HG03432 (cell line): ENCODE measurements at regions not wholly inside any gene's neighbourhood (a gene's known extent, or its start where the extent isn't known, plus 50 kb on each side); places are given as distances from the start of the nearest gene placed in this dataset.
A peak's percentile ranks its signal among the peaks of the same experiment; 100 is the strongest.
"Not testable (repeated sequence)": the region's sequence is repeated elsewhere in the genome, so short reads cannot be mapped to it uniquely, and the experiment has no call there.

Experiments
- ATAC-seq: cut with Tn5 transposase; IDR thresholded peaks from one replicate; pipeline ENCODE4 v1.9.1; 2021; ENCODE audit warnings: mild to moderate bottlenecking, moderate library complexity; ENCODE audit not compliant: unreplicated experiment

DNA sequence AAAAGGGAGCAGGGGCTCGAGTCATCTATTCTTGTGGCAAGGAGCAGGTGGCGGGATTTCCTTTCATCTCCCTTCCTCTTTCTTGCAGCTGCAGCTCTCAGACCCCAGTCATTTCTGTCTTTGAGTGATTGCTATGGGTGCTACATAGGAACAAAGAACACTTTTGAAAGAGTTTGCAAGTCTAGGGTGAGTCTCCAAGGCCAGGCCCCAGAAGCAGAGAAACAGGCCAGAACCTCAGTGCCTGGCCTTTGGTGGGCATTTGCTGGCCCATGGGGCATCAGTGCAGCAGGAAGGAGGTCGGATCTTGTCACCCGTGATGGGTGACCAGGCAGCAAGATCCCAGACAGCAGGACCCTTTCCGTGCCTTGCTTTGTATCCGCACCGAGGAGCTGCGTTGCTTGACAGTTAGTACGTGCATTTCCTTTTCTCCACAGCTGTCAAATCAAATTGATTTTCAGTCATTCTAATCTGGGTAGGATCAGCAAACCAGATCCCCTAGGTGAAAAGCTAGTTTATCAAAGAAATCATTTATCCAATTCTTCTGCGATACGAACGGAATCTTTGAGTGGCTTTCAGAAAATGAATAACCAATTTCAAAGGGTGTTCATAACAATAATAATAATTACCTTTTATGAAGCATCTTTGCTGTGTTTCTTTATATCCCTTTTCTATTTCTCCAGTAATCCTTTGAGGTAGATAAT is 244.6 kb upstream of the MAF start:
- peak; percentile 89 for ATAC-seq

DNA sequence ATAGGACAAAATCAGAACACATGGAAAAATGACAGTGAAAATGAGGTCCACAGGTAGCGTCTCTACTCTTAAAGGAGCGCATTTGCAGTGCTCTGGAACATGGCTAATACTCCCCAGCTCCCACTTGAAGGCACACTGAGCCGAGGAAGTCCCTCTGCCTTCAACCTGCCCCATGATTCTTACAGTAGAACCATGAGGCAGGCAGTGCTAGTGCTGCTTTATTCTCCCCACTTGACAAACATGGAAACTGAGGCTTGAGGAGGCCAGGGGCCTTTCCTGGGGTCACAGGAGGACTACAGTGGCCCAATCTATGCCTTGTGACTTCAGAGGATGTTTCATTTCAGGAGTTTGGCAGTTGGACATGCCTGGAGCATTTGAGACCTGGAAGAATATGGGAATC is 244.1 kb upstream of the MAF start:
- no peak for ATAC-seq

DNA sequence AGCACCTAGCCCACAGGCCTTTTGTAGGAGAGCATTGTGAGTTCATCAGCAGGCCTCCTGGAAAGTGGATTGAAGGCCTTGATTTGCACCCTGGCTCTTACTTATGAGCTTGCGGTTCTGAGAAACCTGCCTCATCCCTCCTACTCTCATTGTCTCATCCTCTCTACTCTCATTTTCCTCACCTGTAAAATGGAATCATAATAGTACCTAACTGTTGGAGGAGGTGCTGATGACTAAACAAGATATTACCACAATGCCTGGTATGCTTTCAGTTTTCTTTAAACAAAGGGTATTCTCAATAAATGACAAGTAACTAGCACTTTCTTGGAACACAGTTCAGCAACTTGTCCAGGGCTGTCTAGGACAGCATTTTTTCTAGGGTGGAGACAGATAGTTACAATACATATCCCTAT is 243.1 kb upstream of the MAF start:
- no peak for ATAC-seq

DNA sequence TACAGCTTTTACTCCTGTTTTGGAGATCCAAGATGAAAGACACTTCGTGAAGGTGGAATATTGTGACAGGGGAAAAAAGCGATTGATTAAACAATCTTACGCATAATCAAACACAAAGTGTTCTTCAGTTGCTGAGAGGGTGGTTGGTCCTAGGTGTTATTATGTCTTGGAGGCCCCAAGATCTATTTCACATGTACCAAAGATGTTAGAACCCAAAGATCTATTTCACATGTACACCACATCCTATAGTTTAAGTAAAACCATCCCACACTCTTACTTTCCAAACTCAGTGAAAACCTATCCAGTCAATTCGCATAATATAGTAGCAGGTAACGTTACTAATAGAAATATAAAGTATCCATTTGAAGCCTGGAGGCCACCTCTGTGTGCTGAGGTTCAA is 242.6 kb upstream of the MAF start:
- no peak for ATAC-seq

DNA sequence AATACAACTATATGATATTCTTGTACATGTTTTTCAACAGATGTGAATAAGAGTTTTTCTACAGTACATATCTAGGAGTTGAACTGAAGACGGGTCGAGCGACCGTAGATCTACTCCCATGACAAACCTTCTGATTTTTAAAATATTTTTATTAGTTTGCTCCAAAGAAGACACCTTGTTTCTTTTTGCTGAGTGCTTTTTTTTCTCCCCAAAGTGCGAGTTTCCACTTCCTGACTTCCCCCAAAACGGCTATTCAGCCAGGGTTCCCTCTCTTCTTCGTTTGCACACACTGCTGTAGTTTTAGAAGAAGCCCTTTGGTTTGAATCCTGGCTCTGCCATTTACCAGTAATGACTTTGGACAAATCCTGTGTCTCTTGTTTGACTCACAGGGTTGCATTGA is 241.7 kb upstream of the MAF start:
- no peak for ATAC-seq

DNA sequence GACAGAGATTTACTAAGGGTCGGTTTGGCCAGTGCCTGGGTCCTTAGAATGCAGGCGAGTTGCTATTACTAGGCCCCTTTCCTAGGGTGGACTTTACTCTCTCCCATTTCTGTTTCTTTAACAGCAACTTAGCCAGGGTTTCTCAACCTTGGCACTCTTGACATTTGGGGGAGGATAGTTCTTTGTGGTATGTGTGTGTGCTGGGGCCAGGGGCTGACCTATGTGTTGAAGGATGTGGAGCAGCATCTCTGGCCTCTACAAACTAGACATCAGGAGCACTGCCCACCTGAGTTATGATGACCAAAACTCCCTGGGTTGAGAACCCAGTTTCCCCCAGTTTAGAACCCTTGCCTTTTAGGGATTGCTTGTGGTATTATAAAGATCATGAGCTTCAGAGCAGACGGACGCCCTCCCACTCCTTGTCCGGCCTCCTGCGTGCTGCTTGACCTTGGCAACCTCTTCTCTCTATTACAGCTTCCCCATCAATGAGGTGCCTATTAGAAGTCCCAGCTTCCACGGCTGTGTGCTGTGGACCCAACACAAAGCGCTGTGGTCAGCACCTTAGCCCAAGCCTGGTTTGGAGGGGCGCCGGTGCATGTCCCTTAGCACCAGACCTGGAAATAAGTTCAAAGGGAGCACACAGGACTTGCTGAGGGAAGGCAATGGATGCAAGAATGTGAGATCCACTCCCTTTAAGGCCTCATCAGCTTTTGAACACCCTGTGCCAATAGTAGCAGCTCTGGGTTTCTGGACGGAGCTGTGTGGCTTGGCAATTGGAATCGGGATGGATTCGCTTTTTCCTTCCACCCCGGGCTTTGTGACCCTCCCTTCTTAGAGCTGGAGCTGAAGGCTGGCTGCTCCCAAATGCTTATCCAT is 239.2 kb upstream of the MAF start:
- no peak for ATAC-seq

DNA sequence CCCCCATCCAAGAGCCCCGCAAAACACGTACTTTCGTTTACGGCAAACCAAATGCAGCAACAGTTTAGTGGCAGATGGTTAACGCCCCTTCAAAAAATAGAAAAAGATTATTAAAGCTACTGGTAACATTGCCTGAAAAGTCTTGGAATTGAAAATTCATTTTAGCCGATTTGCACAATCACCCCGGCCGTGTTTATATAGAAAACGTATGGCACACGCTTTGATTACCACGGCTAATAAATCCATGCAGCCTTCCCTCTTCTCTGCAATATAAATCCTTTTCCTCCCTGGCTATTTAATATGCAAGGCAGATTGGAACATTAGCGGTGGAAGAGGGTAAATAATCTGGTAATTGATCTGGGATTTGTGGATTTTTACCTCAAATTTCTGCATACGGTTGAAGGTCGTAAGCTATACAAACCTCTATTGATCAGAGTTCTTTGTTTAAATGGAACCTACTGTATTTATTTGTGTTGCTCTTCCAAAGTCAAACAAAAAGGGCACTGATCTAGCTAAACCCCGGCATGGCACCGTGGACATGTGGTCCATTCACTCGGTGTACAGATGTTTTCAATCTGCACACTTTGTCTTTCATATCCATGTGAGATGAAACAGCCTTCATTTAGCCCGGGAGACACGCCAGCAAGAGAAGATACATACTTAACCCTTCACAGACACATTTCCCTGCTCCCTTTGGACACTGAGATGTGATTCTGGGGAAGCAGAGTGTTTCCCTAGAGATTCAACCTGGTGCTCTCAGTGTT is 238.1 kb upstream of the MAF start:
- no peak for ATAC-seq

DNA sequence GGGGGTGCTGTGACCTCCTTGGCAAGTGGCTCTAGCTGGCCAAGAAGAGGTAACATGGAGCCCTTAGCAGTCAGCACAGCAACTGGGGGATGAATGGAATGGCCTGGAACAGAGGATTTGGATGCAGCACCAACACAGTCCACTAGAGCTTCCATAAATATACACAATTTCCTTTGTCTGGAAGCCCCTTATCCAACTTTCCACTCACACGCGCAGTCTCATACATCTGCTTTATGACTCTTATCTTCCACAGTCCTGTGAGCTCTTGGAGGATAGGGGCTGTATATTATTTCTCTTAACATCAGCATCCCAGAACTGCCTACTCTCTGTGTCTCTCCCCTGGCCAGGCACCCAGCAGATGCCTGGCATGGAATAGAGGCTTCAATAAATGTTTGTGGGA is 235.6 kb upstream of the MAF start:
- ATAC-seq, result no peak

DNA sequence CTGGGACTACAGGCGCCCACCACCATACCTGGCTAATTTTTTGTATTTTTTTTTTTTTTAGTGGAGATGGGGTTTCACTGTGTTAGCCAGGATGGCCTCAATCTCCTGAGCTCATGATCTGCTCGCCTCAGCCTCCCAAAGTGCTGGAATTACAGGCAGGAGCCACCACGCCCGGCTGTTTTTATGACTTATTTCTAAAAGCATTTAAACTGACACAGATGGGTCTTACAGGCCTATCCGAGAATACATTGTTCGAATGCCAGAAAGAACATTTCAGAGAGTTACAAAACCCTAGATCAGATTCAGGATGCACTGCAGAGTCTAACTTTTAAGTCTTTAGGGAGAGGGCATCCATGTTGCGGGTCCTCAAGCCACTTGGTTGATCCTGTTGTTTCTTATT is 234.7 kb upstream of the MAF start:
- no peak for ATAC-seq

DNA sequence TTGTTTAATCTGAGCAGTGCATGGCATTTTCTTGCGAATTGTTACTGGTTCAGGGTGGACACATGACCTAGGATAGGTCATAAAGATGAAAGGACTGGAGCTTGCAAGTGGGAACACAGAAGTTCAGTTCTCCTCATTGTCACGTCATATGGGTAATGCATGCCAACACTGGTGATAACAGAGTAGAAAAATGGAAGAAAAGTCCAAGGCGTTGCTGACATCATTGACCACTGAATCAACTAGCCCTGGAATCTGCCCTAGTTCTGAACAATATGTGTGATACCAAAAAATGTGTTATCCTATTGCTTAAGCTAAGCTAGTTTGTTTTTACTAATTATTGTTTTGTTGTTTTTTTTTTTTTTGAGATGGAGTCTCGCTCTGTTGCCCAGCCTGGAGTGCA is 234.2 kb upstream of the MAF start:
- no peak for ATAC-seq

DNA sequence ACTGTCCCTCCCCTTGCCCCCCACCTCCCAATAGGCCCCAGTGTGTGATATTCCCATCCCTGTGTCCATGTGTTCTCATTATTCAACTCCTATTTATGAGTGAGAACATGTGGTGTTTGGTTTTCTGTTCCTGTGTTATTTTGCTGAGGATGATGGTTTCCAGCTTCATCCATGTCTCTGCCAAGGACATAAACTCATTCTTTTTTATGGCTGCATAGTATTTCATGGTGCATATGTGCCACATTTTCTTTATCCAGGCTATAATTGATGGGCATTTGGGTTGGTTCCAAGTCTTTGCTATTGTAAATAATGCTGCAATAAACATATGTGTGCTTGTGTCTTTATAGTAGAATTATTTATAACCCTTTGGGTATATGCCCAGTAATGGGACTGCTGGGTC is 233.5 kb upstream of the MAF start:
- not testable (repeated sequence) for ATAC-seq

DNA sequence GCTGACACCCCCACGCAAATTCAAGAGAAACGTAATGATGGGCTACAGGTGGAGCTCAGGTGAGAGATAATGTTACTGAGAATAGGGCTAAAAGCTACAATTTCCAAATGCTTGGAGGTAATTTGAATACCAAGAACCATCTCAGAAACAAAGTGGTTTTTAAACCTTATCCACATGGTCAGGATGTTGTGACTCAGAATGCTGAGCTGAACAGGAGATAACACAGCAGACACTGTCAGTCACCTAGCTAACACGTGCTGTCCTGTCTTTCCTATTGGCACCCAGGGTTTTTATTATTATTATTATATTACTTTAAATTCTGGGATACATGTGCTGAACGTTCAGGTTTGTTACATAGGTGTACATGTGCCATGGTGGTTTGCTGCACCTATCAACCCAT is 233.0 kb upstream of the MAF start:
- no peak for ATAC-seq

DNA sequence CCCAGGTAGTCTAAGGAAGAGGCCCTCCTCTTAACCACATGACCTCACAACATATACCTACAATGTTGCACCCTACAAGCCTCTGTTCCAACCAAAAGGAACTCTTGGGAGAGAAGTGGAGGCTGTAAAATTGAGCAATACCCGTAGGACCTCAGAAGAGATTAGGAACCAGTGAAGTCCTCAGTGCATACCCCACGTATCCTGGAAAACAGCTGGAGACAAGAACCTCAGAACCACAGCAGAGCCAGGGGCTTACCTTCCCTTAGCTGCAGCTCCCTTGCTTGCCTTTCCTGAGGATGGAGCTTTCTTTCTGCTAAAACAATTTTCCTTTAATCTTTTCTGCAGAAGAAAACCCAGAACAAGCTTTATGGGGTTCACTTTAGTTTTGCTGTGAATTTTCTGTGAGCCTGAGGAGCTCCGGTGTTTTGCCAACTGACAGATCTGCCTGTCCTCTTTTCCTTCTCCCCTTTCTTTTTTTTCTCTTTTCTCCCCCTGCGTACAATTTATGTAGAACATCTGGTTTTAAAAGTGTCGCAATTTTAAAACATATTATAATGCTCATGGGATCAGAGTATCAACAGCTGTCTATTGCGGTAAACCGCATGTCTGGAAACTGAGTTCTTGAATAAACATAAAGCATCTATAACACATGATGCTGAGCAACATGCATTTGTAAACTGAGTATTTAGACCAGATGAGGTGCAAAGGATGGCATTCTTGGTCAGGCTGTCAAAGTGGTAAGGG is 226.4 kb upstream of the MAF start:
- no peak for ATAC-seq

DNA sequence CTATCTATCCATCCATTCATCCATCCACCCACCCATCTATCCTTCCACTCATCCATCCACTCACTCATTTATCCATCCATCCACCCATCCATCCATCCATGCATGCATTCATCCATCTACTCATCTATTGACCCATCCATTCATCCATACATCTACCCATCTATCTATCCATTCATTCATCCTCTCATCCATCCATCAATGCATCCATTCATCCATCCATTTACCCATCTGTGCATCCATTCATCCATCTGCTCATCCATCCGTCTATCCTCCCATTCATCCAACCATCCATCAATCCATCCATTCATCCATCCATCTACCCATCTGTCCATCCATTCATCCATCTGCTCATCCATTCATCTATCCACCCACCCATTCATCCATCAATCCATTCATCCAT is 224.5 kb upstream of the MAF start:
- ATAC-seq, result no peak

DNA sequence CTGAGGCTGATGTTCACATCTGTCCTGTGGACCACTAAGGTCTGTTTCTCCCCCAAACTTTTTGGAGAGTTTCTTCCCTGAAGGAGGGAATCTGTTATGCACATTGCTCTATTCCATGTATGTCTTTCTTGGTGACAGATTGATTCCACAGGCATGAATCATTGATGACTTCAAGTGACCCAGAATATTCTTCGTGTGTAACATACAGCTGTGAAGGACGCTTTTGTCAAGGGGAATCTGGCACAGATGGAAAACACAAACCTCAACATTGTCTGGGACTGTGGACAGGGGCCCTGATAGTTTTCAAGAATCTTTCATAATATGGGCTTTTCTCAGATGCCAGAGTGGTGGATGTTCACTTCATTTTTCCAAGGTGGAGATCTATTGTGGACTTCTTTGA is 223.1 kb upstream of the MAF start:
- ATAC-seq, result no peak

DNA sequence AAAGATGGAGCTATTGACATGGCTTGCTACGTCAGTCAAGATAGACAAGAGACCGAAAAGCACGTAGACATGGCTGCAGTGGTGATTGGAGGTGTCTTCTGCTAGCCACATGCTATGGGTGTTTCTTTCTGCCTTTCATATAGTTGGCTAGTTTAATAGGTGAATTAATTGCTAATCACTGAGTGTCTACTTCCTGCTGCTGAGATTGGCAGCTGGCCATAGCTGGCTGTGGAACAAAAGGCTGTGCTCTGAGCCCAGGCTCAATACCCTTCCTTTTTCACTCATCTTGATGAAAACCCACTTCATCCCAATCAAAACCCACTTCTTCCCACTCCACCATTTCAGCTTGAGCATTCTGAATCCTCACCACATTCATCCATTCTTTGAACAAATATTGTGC is 221.4 kb upstream of the MAF start:
- no peak for ATAC-seq

DNA sequence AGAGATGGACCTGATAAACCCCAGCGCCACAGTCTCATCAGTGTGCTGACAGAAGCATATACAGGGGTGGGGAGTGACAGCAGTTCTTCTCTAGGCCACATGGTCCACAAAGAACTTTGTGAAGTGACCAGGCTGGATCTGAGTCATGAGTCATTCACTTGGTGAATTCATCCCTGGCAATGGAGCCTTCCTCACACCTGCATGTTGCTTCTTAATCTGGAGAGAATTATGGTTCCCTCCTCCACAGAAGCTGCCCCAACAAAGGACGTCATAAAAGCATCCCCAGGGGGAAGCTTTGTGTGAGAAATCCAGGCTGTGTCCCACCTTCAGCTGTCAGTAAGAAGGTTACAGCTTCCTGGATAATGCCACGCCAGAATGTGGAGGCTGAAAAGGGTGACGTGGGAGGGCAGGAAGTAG is 215.6 kb upstream of the MAF start:
- no peak for ATAC-seq

DNA sequence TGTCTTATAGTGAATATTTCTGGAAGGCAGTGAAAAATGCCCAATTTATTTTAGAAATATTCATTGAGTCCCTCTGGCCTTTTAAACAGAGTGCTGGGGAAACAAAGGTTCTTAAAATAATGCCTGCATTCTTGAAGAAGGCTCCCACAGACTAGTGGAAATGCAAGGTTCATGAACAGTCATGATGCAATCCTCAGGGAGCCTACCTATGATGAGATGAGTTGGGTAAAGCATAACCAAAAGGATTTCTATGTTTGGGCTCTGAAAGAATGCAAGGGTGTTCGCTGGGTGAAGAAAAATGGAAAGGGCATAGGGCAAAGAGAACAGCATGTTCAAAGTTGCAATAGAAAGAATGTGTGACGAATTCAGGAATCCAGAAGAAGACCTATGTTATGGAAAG is 214.5 kb upstream of the MAF start:
- no peak for ATAC-seq

DNA sequence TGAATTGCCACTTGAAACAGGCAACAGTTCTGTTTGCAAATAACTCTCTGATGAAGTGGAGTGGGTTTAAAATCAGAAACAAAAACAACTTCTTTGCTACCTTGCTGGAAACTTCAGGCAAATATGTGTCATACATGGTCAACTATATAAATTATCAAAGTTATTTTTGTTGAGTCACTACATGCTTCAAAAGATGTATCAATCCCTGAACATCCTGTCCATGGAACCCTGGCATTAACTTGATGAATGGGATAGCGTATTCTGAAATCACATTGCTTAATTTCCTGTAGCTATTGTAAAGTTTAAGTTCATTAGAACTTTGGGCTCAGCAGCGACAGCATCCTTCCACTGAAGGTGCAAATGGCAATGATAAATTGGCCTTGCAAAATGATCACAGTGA is 213.6 kb upstream of the MAF start:
- ATAC-seq, result no peak

DNA sequence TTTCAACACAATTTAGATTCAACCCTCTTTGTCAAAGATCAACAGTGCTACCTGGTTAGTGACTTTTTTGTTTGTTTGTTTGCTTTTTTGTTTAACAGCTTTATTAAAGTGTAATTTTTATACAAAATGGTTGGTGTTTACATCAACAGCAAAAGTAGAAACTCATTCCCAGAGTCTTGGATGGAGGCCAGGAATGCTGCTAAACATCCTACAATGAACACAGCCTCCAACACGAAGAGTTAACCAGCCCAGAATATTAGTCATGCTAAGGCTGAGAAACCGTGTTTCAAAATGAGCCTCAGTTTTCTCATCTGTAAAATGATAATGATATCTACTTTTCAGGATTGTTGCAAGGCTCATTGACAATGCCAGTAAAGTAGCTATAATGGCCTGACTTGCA is 211.0 kb upstream of the MAF start:
- ATAC-seq, result no peak
